Tibial artery (tissue), 4 donors: ENCODE measurements at regions not wholly inside any gene's neighbourhood (a gene's known extent, or its start where the extent isn't known, plus 50 kb on each side); places are given as distances from the start of the nearest gene placed in this dataset.
"Not testable (repeated sequence)": the region's sequence is repeated elsewhere in the genome, so short reads cannot be mapped to it uniquely, and the experiment has no call there.

Experiments used
- DNase-seq, 2 donors: peaks; one replicate each; pipeline ENCODE4 v3.0.0-alpha.2; 2019
- H3K27ac ChIP-seq, 2 donors: fragments of 200-600 bp; sonication (generic) in 1 of 2; 1 replicate in 1 of 2; 2 replicates in 1 of 2; pipeline ENCODE4 v1.5.1; 2018 to 2019; ENCODE audit warnings: mild to moderate bottlenecking in 1 of 2
- H3K27me3 ChIP-seq, 2 donors: fragments of 200-600 bp; sonication (generic) in 1 of 2; one replicate each; pipeline versions ENCODE4 v1.5.1 to v1.6.0; 2016 to 2019
- H3K36me3 ChIP-seq, 3 donors: fragments of 200-600 bp; sonication (generic) in 2 of 3; one replicate each; pipeline ENCODE4 v1.5.1; 2016 to 2019; ENCODE audit warnings: mild to moderate bottlenecking in 2 of 3
- H3K4me1 ChIP-seq, 4 donors: fragments of 200-600 bp; sonication (generic) in 2 of 4; 1 replicate in 3 of 4; 2 replicates in 1 of 4; pipeline ENCODE4 v1.5.1; 2016 to 2019
- H3K4me3 ChIP-seq, 2 donors: fragments of 200-600 bp; sonication (generic) in 1 of 2; 1 replicate in 1 of 2; 2 replicates in 1 of 2; pipeline ENCODE4 v1.5.1; 2018 to 2019; ENCODE audit warnings: mild to moderate bottlenecking in 2 of 2
- H3K9me3 ChIP-seq, 3 donors: fragments of 200-600 bp; sonication (generic) in 1 of 3; one replicate each; pipeline ENCODE4 v1.5.1; 2016 to 2019
- CTCF ChIP-seq, 2 experiments: fragments of 200-600 bp in 1 of 2; fragments of 450-650 bp in 1 of 2; IDR thresholded peaks; one replicate each; pipeline ENCODE4 v1.5.1; 2017 to 2019; ENCODE audit warnings: antibody characterized with exemption in 2 of 2, mild to moderate bottlenecking in 1 of 2, moderate library complexity in 1 of 2
- intact Hi-C: fragments of 100-400 bp; cut with DNase I; formaldehyde crosslinking; loops from one replicate; pipeline ENCODE4 v1.15.0; 2023; ENCODE audit warnings: low total_unique reads

GRCh38 chr15:81829918-81830317, 215.9 kb downstream of the MEX3B start:
- Histone ChIP-seq H3K27ac (no peak overlapping the region), H3K27me3 (no peaks in the 10 kb centered on the region), H3K4me3 (no peak overlapping the region), H3K36me3 (no peaks in the 10 kb centered on the region), H3K4me1 (no peaks in the 10 kb centered on the region), H3K9me3 (no peaks in the 10 kb centered on the region)
- no peak for DNase-seq
- intact Hi-C loops: no loop called here
- no peak for TF ChIP-seq CTCF (IDR thresholded peaks at IDR 0.05)

GRCh38 chr15:81828135-81828534, 217.7 kb downstream of the MEX3B start:
- no peak for TF ChIP-seq CTCF (IDR thresholded peaks at IDR 0.05)
- Histone ChIP-seq H3K4me1 (no peaks in the 10 kb centered on the region), H3K27ac (no peak overlapping the region), H3K27me3 (no peaks in the 10 kb centered on the region), H3K4me3 (no peak overlapping the region), H3K9me3 (no peaks in the 10 kb centered on the region), H3K36me3 (no peaks in the 10 kb centered on the region)
- intact Hi-C loops: no loop called here
- DNase-seq: no peak

GRCh38 chr15:81825136-81825535, 220.7 kb downstream of the MEX3B start:
- no peak for TF ChIP-seq CTCF (IDR thresholded peaks at IDR 0.05)

GRCh38 chr15:81822587-81822986, 223.2 kb downstream of the MEX3B start:
- intact Hi-C loops, H3K27ac ChIP-seq, H3K4me1 ChIP-seq, DNase-seq, H3K36me3 ChIP-seq, H3K4me3 ChIP-seq, H3K9me3 ChIP-seq, H3K27me3 ChIP-seq: not testable (repeated sequence)

More at GRCh38 chr15:81825136-81825535, 220.7 kb downstream of the MEX3B start:
- Histone ChIP-seq H3K27ac (no peak overlapping the region), H3K4me3 (no peak overlapping the region), H3K36me3 (no peaks in the 10 kb centered on the region), H3K9me3 (no peaks in the 10 kb centered on the region), H3K4me1 (no peaks in the 10 kb centered on the region), H3K27me3 (no peaks in the 10 kb centered on the region)
- intact Hi-C loops: no loop called here
- DNase-seq: no peak

- DNase-seq: no peak
- Histone ChIP-seq H3K36me3 (no peaks in the 10 kb centered on the region), H3K4me1 (no peaks in the 10 kb centered on the region), H3K27ac (no peak overlapping the region), H3K27me3 (no peaks in the 10 kb centered on the region), H3K9me3 (no peaks in the 10 kb centered on the region), H3K4me3 (no peak overlapping the region)
- intact Hi-C loops: no loop called here
- no peak for TF ChIP-seq CTCF (IDR thresholded peaks at IDR 0.05)
Measured at GRCh38 chr15:81819924-81820635, 225.7 kb downstream of the MEX3B start.

- DNase-seq: no peak
- Histone ChIP-seq H3K9me3 (no peaks in the 10 kb centered on the region), H3K4me1 (no peaks in the 10 kb centered on the region), H3K27ac (no peak overlapping the region), H3K36me3 (no peaks in the 10 kb centered on the region), H3K4me3 (no peak overlapping the region), H3K27me3 (peaks cover 0 to 3% of the 10 kb centered on the region in 2 donors)
- intact Hi-C loops: no loop called here
- no peak for TF ChIP-seq CTCF (IDR thresholded peaks at IDR 0.05)
Measured at GRCh38 chr15:81814882-81815455, 230.8 kb downstream of the MEX3B start.
